GM20000 (cell line): ENCODE measurements at regions not wholly inside any gene's neighbourhood (a gene's known extent, or its start where the extent isn't known, plus 50 kb on each side); places are given as distances from the start of the nearest gene placed in this dataset.

Source experiments
- DNase-seq: peaks from one replicate; pipeline ENCODE4 v3.0.0; 2012; ENCODE audit warnings: low spot score
- CTCF ChIP-seq: IDR thresholded peaks from 2 replicates; pipeline ENCODE4 v1.5.1; 2012; ENCODE audit warnings: mild to moderate bottlenecking, control low read depth; ENCODE audit errors: extremely low read depth, missing control alignments

DNA sequence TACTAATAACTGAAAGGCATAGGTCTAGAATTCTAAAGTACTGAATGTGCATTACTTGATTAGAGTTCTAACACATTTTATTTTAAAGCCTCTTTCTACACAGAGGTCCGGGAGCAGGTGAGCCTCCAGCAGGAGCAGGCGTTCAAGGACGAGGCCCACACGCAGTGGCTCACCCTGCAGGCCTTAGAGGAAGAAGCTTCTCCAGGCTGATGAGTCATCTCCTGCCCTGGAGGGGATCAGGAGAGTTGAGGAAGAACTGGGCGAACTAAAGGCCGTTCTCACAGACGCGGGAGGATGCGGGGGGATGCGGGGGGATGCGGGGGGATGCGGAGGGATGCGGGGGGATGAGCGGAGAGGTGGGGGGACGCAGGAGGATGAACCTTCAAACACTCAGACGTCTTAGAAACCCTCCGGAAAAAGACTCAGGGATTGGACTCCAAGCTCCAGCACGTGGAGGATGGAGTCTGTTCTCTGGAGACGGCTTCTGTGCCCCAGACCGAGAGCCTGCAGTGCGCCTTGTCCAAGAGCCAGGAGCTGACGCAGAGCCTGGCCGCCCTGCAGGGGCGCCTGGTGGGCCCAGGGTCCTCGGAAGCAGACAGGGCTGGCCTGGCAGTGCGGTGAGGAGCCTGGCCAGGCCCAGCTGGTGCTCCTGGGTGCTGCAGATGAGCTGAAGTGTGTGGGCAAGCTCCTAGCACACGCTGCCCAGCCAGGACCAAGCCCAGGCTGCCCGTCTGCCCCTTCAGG lies 433.7 kb upstream of the TPK1 start:
- no peak for DNase-seq
- TF ChIP-seq CTCF = no peak

DNA sequence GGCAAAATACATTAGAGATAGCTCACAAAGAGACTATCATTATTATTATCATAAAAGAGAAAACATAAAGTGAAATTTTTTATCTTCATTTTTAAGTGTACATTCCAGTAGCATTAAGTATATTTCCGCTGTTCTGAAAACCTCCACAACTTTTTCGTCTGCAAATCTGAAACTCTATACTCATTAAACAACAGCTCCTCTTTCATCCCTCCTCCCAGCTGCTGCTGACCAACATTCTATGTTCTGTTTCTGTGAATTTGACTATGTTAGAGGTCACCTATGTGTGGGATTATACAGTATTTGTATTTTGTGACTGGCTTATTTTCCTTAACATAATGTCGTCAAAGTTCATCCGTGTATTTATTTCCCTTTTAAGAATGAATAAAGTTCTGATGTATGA lies 429.3 kb upstream of the TPK1 start:
- no peak for TF ChIP-seq CTCF
- no peak for DNase-seq

GRCh38 chr7:145263886-145264285 lies 428.0 kb upstream of the TPK1 start:
- DNase-seq = no peak
- no peak for TF ChIP-seq CTCF

GRCh38 chr7:145252031-145252430 lies 416.2 kb upstream of the TPK1 start:
- TF ChIP-seq CTCF = no peak
- DNase-seq = no peak

DNA sequence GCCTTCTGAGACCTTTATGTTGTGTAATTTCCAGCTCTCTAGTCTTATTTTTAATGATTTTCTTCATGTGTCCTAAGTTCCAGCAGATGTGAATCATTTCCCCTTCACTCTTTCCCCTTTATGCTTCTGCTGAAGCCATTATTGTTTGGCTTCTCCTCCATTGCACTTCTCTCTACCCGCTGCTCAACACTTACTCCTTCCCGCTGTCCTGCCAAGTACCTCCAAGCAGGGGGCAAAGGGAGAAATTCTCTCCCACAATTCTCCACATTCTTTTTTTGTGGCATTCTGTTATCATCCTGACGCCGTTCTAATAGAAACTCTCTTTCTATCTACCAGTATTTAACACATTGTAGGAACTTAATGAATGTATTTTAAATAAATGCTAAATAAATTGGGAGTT lies 388.9 kb upstream of the TPK1 start:
- no peak for DNase-seq

DNA sequence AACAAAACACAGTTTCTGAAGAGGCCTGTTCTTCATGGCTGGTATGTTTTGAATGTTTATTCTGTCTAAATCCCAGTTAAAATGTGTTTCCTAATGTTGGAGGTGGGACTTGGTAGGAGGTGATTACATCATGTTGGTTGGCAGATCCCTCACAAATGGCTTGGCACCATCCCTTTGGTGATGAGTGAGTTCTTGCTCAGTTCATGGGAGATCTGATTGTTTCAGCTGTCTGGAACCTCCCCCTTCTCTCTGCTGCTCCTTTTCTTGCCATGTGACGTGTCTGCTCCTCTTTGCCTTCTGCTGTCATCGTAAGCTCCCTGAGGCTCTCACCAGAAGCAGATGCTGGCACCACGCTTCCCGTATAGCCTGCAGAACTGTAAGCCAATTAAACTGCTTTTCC lies 383.6 kb upstream of the TPK1 start:
- TF ChIP-seq CTCF = no peak
- DNase-seq = no peak

More for the DNA sequence above, 388.9 kb upstream of the TPK1 start:
- no peak for TF ChIP-seq CTCF

GRCh38 chr7:145216866-145217265 lies 381.0 kb upstream of the TPK1 start:
- DNase-seq = no peak
- TF ChIP-seq CTCF = no peak
